ENCODE measurements at regions not wholly inside any gene's neighbourhood (a gene's known extent, or its start where the extent isn't known, plus 50 kb on each side); places are given as distances from the start of the nearest gene placed in this dataset.

DNA sequence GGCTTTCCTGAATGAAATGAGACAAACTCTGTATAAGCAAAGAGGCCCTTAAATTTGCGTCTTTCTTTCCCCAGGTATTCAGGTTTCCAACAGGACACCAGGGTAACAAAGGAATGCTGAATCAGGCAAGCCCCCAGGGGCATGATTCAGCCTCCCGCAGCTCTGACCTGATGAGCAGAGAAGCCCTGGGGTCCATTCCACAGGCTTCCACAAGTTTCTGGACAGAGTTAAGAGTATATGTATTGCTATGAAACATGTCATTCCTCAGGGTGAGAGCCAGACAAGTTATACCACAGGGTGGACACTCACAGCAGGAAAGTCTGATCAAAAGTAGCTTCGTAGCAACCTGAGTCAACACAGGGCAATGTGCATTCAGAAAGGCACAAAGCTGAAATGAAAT, 68.1 kb upstream of the CTNNB1 start:
- TF ChIP-seq POLR2AphosphoS5 (IDR thresholded peaks at IDR 0.05; ENCODE audit: borderline replicate concordance, low read depth, low read length) = no peak
- TF ChIP-seq FOXP2 (optimal IDR thresholded peaks at IDR 0.05; ENCODE audit: control extremely low read depth, extremely low read length, insufficient read depth) = no peak
- no peak for TF ChIP-seq EZH2 (IDR thresholded peaks at IDR 0.05)
- no peaks in the 10 kb centered on the region for H3K9me3 ChIP-seq (ENCODE audit: low read depth, low read length)
- H3K27ac ChIP-seq = no peak overlapping the region
- no peak overlapping the region for H3K9ac ChIP-seq (ENCODE audit: insufficient read length)
- DNase-seq (ENCODE audit: low read depth, low spot score) = no peak
- H3K4me3 ChIP-seq = no peak overlapping the region
- no peaks in the 10 kb centered on the region for H3K36me3 ChIP-seq (ENCODE audit: insufficient read depth, low read length)

DNA sequence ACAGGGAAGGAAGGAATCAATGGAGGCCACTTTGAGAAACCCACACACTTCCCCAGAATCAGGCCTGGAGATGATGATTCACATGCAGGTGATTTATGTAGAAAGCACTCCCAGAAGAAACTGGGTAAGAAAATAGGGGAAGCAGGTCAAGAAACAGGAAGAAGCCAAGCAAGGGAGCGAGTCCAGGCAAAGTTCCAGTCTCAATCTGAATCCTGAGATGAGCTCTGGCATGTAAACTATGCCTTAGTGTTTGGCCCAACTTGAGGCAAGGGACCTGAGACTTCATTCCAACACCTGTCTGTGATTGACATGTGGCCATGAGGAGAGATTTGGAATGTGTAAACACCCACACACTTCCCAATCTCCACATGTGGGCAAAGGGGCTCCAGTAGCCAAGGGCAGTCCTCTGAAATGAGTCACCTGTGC, 61.6 kb upstream of the CTNNB1 start:
- no peak overlapping the region for H3K9ac ChIP-seq (ENCODE audit: insufficient read length)
- DNase-seq (ENCODE audit: low read depth, low spot score) = no peak
- H3K27ac ChIP-seq = no peak overlapping the region
- TF ChIP-seq FOXP2 (optimal IDR thresholded peaks at IDR 0.05; ENCODE audit: control extremely low read depth, extremely low read length, insufficient read depth) (no peak), POLR2AphosphoS5 (IDR thresholded peaks at IDR 0.05; ENCODE audit: borderline replicate concordance, low read depth, low read length) (no peak)
- no peaks in the 10 kb centered on the region for H3K36me3 ChIP-seq (ENCODE audit: insufficient read depth, low read length)
- no peaks in the 10 kb centered on the region for H3K9me3 ChIP-seq (ENCODE audit: low read depth, low read length)
- no peak overlapping the region for H3K4me3 ChIP-seq

DNA sequence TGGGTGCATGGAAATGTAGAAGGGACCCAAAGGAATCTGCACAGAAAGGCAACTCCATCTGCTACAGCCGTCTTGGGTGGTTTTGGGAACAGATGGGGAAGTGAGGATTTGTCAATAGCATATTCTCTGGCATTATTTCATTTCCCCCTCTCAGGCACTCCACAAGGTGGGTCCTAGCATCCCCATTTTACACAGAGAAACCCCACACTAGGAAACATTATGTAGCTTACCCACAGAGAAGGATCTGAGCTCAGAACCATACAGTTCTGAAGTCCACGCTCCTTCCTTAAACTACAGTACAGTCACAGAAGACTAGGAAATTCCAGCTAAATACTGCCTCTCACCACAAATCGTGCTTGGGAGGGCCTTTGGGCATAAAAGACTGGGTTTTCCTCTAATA, 61.2 kb upstream of the CTNNB1 start:
- TF ChIP-seq EZH2 (IDR thresholded peaks at IDR 0.05) (no peak), FOXP2 (optimal IDR thresholded peaks at IDR 0.05; ENCODE audit: control extremely low read depth, extremely low read length, insufficient read depth) (no peak), POLR2AphosphoS5 (IDR thresholded peaks at IDR 0.05; ENCODE audit: borderline replicate concordance, low read depth, low read length) (no peak)
- DNase-seq (ENCODE audit: low read depth, low spot score) = no peak
- Histone ChIP-seq H3K9me3 (ENCODE audit: low read depth, low read length) (no peaks in the 10 kb centered on the region), H3K27ac (no peak overlapping the region), H3K36me3 (ENCODE audit: insufficient read depth, low read length) (no peaks in the 10 kb centered on the region), H3K9ac (ENCODE audit: insufficient read length) (no peak overlapping the region), H3K4me3 (no peak overlapping the region)

DNA sequence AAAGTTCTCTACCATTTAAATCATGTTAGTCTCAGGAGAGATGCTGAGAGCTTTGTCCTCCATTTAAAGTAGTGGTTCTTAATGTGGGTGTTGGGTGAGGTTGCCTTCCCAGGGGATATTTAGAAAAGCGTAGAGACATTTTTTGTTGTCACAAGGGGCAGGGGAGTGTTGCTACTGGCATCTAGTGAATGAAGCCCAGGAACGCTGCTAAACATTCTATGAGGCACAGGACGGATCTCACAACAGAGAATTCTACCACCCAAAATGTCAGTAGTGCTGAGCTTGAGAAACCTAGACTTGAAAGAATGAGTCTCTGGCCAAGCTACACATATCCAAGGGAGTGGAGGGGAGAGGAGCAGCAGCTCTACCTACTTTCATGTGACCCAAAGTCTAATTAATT, 60.7 kb upstream of the CTNNB1 start:
- no peak overlapping the region for H3K4me3 ChIP-seq
- no peaks in the 10 kb centered on the region for H3K36me3 ChIP-seq (ENCODE audit: insufficient read depth, low read length)
- H3K9ac ChIP-seq (ENCODE audit: insufficient read length) = no peak overlapping the region
- no peak overlapping the region for H3K27ac ChIP-seq
- no peak for DNase-seq (ENCODE audit: low read depth, low spot score)
- no peak for TF ChIP-seq EZH2 (IDR thresholded peaks at IDR 0.05)
- TF ChIP-seq FOXP2 (optimal IDR thresholded peaks at IDR 0.05; ENCODE audit: control extremely low read depth, extremely low read length, insufficient read depth) = no peak
- no peak for TF ChIP-seq POLR2AphosphoS5 (IDR thresholded peaks at IDR 0.05; ENCODE audit: borderline replicate concordance, low read depth, low read length)
- no peaks in the 10 kb centered on the region for H3K9me3 ChIP-seq (ENCODE audit: low read depth, low read length)

DNA sequence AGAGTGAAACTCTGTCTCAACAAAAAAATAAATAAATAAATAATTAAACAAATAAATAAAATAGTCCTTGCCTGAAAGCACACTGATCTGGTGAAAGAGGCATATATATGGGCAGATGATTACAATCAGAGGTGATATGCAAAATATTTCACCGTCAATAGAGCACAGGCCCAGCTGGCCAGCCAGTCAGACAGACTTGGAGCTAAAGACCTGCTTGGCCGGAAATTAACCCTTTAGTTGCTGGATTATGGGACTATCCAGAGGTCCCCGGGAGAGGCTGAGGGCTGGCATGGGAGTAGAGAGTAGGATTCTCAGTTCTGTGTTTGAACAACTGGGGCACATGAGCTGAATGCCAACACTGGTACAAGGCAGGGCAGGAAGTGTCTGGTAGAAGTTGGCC, 59.1 kb upstream of the CTNNB1 start:
- Histone ChIP-seq H3K9me3 (ENCODE audit: low read depth, low read length) (no peaks in the 10 kb centered on the region), H3K27ac (no peak overlapping the region), H3K36me3 (ENCODE audit: insufficient read depth, low read length) (no peaks in the 10 kb centered on the region), H3K9ac (ENCODE audit: insufficient read length) (no peak overlapping the region), H3K4me3 (no peak overlapping the region)
- no peak for TF ChIP-seq FOXP2 (optimal IDR thresholded peaks at IDR 0.05; ENCODE audit: control extremely low read depth, extremely low read length, insufficient read depth)
- TF ChIP-seq EZH2 (IDR thresholded peaks at IDR 0.05) = no peak
- DNase-seq (ENCODE audit: low read depth, low spot score) = no peak

DNA sequence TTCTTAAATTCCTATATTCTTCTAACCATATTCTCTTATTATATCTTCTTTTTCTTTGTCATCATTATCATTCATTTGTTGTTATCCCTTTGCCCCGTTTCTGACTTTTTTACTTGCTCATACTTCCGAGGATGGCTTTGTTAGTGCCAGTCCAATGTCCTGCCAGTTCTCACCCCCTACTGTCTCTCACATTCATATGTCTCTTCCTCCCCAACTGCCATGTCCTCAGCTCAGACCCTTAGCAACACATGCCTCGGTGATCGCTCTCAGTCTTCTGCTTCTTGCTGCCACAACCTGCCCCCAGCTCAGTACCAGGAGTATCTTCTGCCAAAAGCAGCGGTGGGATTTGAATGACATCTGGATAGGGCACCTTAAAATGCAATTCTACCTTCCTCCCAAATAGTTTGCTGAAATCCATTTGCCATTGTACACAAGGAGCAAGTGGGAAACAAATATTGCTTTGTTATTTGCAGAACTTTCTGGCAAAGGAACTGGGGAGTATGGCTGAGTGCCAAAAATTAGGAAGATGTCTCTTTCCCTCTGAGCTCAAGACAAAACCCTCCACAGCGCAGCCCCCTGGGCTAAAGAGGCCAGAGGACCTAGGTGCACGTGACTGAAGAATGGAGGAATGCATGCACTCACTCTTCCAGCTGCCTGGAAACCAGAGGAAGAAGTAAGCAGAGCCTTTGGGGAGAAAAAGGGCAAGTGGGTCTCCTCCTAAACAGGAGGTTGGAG, 57.7 kb upstream of the CTNNB1 start:
- Histone ChIP-seq H3K4me3 (no peak overlapping the region), H3K27ac (no peak overlapping the region), H3K9me3 (ENCODE audit: low read depth, low read length) (no peaks in the 10 kb centered on the region), H3K9ac (ENCODE audit: insufficient read length) (no peak overlapping the region), H3K36me3 (ENCODE audit: insufficient read depth, low read length) (no peaks in the 10 kb centered on the region)
- no peak for DNase-seq (ENCODE audit: low read depth, low spot score)
- TF ChIP-seq FOXP2 (optimal IDR thresholded peaks at IDR 0.05; ENCODE audit: control extremely low read depth, extremely low read length, insufficient read depth) = no peak

DNA sequence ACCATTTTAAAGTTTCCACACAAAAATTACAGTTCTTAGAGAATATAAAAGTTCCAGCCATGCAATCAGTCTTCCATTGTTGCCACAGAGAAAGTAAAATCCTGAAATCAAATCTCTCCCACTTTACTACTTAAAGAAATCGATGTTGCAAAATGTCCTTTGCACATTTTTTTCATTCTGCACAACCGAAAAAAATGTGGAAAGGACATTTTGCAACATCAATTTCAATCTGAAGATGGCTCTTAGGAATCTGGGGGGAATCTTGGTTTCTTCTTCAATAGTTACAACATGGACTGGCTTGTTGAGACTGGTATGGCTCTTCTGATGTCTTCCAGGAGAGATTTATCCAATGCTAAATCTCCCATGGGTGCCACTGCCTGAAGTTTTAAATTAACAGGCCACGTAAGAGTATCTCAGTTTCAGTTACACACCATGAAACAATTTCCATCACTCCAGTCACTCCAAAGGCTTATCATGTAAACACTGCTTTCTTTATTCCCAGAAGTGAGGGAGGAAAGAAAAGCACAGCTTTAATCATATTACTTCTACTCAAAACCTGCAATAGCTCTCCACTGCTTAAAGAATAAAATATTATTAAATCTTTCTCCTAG, 55.8 kb upstream of the CTNNB1 start:
- Histone ChIP-seq H3K9me3 (ENCODE audit: low read depth, low read length) (no peaks in the 10 kb centered on the region), H3K9ac (ENCODE audit: insufficient read length) (no peak overlapping the region), H3K27ac (no peak overlapping the region), H3K4me3 (no peak overlapping the region), H3K36me3 (ENCODE audit: insufficient read depth, low read length) (no peaks in the 10 kb centered on the region)
- DNase-seq (ENCODE audit: low read depth, low spot score) = no peak
- no peak for TF ChIP-seq POLR2AphosphoS5 (IDR thresholded peaks at IDR 0.05; ENCODE audit: borderline replicate concordance, low read depth, low read length)
- no peak for TF ChIP-seq FOXP2 (optimal IDR thresholded peaks at IDR 0.05; ENCODE audit: control extremely low read depth, extremely low read length, insufficient read depth)
- TF ChIP-seq EZH2 (IDR thresholded peaks at IDR 0.05) = no peak

DNA sequence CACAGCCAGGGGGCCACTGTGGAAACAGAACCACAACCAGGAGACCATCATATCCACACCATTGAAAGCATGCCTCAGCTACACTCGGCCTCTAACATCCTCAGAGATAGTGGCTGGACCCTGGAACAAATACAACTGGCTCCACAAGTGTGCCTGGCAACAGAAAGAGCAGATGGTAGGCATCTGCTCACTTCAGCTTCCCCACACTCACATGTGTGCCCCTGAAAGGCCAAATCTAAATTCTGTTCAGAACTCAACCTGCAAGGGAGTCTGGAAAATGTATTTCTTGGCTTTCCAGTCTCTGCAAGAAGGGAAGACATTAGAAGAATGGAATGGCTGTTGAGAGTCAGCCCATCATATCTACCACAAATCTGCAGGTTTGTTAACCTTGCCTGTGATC, 54.7 kb upstream of the CTNNB1 start:
- H3K27ac ChIP-seq = no peak overlapping the region
- DNase-seq (ENCODE audit: low read depth, low spot score) = no peak

DNA sequence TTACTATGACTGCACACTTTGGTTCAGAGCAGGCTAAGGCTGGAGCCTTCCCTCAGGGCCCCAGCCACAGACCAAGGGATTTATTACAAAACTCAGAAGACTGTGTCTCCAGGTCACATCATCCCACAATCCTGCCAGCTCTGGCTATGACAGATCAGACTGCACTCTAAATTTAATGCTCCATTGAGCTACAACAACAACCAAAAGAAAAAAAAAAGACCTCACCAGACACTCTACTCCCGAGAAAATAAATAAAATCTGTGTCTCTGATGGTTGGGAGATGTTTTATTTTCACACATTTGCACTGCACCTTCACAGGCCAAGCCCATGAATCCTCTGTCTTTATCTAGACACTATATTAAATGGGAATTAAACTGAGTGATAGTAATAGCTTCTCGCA, 50.8 kb upstream of the CTNNB1 start:
- H3K9me3 ChIP-seq (ENCODE audit: low read depth, low read length) = no peaks in the 10 kb centered on the region
- no peak for DNase-seq (ENCODE audit: low read depth, low spot score)
- no peak overlapping the region for H3K4me3 ChIP-seq
- H3K36me3 ChIP-seq (ENCODE audit: insufficient read depth, low read length) = no peaks in the 10 kb centered on the region
- H3K9ac ChIP-seq (ENCODE audit: insufficient read length) = no peak overlapping the region
- H3K27ac ChIP-seq = no peak overlapping the region
- TF ChIP-seq EZH2 (IDR thresholded peaks at IDR 0.05) (no peak), POLR2AphosphoS5 (IDR thresholded peaks at IDR 0.05; ENCODE audit: borderline replicate concordance, low read depth, low read length) (no peak), FOXP2 (optimal IDR thresholded peaks at IDR 0.05; ENCODE audit: control extremely low read depth, extremely low read length, insufficient read depth) (no peak)

More for the DNA sequence above, 54.7 kb upstream of the CTNNB1 start:
- Histone ChIP-seq H3K9me3 (ENCODE audit: low read depth, low read length) (no peaks in the 10 kb centered on the region), H3K36me3 (ENCODE audit: insufficient read depth, low read length) (no peaks in the 10 kb centered on the region), H3K9ac (ENCODE audit: insufficient read length) (no peak overlapping the region), H3K4me3 (no peak overlapping the region)
- TF ChIP-seq POLR2AphosphoS5 (IDR thresholded peaks at IDR 0.05; ENCODE audit: borderline replicate concordance, low read depth, low read length) = no peak
- no peak for TF ChIP-seq EZH2 (IDR thresholded peaks at IDR 0.05)
- TF ChIP-seq FOXP2 (optimal IDR thresholded peaks at IDR 0.05; ENCODE audit: control extremely low read depth, extremely low read length, insufficient read depth) = no peak

Data from SK-N-MC (cell line).